GM13976 (cell line): ENCODE measurements at regions not wholly inside any gene's neighbourhood (a gene's known extent, or its start where the extent isn't known, plus 50 kb on each side); places are given as distances from the start of the nearest gene placed in this dataset.

Experiments
- DNase-seq: peaks from one replicate; pipeline ENCODE4 v3.0.0; 2012; ENCODE audit warnings: low spot score
- CTCF ChIP-seq: IDR thresholded peaks from 2 replicates; pipeline ENCODE4 v1.5.1; 2012; ENCODE audit warnings: borderline replicate concordance, mild to moderate bottlenecking; ENCODE audit not compliant: insufficient read depth; ENCODE audit errors: extremely low read depth, missing control alignments, control extremely low read depth
- in situ Hi-C: fragments of 300-500 bp; cut with MboI; formaldehyde crosslinking; loops from one replicate; pipeline ENCODE4 v1.12.0; 2022; ENCODE audit warnings: low sequenced_read_pairs, mixed read lengths, inconsistent platforms; ENCODE audit not compliant: unreplicated experiment

GRCh38 chr5:35306716-35307365 lies 76.6 kb upstream of the PRLR start:
- in situ Hi-C loops, result no loop called here
- TF ChIP-seq CTCF, result no peak
- no peak for DNase-seq

GRCh38 chr5:35305336-35306020 lies 75.2 kb upstream of the PRLR start:
- TF ChIP-seq CTCF, result no peak
- in situ Hi-C loops, result no loop called here
- DNase-seq, result no peak

- DNase-seq, result no peak
- in situ Hi-C loops, result no loop called here
These were observed 74.0 kb upstream of the PRLR start for GRCh38 chr5:35304291-35304690.

GRCh38 chr5:35303152-35303551 lies 72.9 kb upstream of the PRLR start:
- no peak for DNase-seq
- no peak for TF ChIP-seq CTCF
- in situ Hi-C loops, result no loop called here

More at GRCh38 chr5:35304291-35304690, 74.0 kb upstream of the PRLR start:
- TF ChIP-seq CTCF, result no peak

GRCh38 chr5:35302544-35302943 lies 72.3 kb upstream of the PRLR start:
- no peak for TF ChIP-seq CTCF
- DNase-seq, result peak; percentile 44
- in situ Hi-C loops, result no loop called here

GRCh38 chr5:35297755-35298154 lies 67.5 kb upstream of the PRLR start:
- in situ Hi-C loops, result no loop called here
- DNase-seq, result no peak
- no peak for TF ChIP-seq CTCF
